ENCODE measurements at regions not wholly inside any gene's neighbourhood (a gene's known extent, or its start where the extent isn't known, plus 50 kb on each side); places are given as distances from the start of the nearest gene placed in this dataset.

DNA sequence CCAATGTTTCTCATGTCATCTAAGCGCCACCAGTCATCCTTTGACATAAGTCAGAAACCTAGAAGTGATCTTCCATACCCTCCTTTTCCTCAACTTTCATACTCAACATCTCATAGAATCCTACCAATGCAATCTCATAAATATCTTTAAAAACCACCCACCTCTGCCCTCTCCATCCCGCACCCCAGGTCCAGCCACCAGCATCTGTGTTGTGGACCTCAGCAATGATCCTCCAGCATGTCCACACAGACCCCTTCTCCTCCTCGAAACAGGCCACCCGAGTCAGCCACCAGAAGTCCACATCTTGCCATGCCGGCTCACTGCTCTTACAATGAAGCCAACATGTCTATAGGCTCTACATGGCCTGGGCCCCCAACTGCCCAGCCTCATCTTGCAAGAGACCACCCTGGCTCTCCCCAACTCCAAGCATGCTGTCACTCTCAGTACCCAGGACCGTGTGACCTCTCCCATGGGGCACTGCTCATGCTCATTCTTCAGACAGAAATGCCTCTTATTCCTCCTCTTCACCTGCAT, 636.7 kb upstream of the ID2 start:
- Histone ChIP-seq H3K36me3 (ENCODE audit: control insufficient read depth, insufficient read depth, low read length) (no peaks in the 10 kb centered on the region), H3K27me3 (replicated peaks; ENCODE audit: control insufficient read depth, insufficient read depth, low read length) (no peaks in the 10 kb centered on the region), H3K4me3 (replicated peaks; ENCODE audit: low read depth, low read length) (no peak overlapping the region)
- DNase-seq (ENCODE audit: extremely low read depth, insufficient read length) = no peak
- TF ChIP-seq, protein P1, sequence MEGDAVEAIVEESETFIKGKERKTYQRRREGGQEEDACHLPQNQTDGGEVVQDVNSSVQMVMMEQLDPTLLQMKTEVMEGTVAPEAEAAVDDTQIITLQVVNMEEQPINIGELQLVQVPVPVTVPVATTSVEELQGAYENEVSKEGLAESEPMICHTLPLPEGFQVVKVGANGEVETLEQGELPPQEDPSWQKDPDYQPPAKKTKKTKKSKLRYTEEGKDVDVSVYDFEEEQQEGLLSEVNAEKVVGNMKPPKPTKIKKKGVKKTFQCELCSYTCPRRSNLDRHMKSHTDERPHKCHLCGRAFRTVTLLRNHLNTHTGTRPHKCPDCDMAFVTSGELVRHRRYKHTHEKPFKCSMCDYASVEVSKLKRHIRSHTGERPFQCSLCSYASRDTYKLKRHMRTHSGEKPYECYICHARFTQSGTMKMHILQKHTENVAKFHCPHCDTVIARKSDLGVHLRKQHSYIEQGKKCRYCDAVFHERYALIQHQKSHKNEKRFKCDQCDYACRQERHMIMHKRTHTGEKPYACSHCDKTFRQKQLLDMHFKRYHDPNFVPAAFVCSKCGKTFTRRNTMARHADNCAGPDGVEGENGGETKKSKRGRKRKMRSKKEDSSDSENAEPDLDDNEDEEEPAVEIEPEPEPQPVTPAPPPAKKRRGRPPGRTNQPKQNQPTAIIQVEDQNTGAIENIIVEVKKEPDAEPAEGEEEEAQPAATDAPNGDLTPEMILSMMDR (IDR thresholded peaks at IDR 0.05; ENCODE audit: insufficient read depth, low read length, poor library complexity, severe bottlenecking) = no peak

DNA sequence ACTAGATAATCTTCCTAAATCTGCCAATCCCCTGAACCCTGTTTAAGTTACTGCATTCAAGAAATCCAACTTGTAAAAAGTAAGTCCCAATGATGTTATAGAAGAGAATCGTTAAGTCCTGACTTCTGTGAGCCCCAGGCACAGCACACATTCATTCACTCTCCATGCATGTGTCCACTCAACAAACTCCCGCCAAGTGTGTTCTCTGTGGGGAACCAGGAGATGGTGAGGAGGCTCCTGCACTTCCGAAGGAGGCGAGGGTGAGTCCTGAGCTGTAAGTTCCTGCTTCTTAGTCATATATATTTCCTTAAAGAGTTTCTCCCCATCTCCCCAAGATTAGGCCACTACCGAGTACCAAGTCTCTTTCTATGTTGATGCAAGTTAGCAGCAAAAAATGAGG, 635.0 kb upstream of the ID2 start:
- no peak overlapping the region for H3K4me3 ChIP-seq (replicated peaks; ENCODE audit: low read depth, low read length)
- no peak for DNase-seq (ENCODE audit: extremely low read depth, insufficient read length)
- no peaks in the 10 kb centered on the region for H3K36me3 ChIP-seq (ENCODE audit: control insufficient read depth, insufficient read depth, low read length)
- TF ChIP-seq, protein P1 (IDR thresholded peaks at IDR 0.05; ENCODE audit: insufficient read depth, low read length, poor library complexity, severe bottlenecking) = no peak
- H3K27me3 ChIP-seq (replicated peaks; ENCODE audit: control insufficient read depth, insufficient read depth, low read length) = no peaks in the 10 kb centered on the region

DNA sequence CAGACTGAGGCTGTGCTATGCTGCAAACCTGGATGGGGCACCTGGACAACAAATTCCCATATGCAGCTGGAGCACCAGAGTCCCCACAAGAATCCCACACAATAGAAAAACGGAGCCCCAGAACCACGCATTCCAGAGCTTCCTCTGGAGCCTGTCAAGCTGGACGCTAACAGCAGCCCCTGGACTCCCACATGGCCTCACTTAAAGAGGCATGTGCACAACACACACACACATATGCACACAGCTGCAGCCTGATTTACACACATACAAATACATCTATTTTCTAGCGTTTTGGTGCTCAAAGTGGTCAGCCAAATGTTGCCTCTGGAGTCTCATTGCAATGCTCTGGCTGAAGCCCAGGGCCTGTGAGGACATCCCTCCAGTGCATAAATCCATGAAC, 632.7 kb upstream of the ID2 start:
- no peak overlapping the region for H3K4me3 ChIP-seq (replicated peaks; ENCODE audit: low read depth, low read length)
- H3K36me3 ChIP-seq (ENCODE audit: control insufficient read depth, insufficient read depth, low read length) = no peaks in the 10 kb centered on the region
- no peaks in the 10 kb centered on the region for H3K27me3 ChIP-seq (replicated peaks; ENCODE audit: control insufficient read depth, insufficient read depth, low read length)
- TF ChIP-seq, protein P1 (IDR thresholded peaks at IDR 0.05; ENCODE audit: insufficient read depth, low read length, poor library complexity, severe bottlenecking) = no peak
- DNase-seq (ENCODE audit: extremely low read depth, insufficient read length) = no peak

DNA sequence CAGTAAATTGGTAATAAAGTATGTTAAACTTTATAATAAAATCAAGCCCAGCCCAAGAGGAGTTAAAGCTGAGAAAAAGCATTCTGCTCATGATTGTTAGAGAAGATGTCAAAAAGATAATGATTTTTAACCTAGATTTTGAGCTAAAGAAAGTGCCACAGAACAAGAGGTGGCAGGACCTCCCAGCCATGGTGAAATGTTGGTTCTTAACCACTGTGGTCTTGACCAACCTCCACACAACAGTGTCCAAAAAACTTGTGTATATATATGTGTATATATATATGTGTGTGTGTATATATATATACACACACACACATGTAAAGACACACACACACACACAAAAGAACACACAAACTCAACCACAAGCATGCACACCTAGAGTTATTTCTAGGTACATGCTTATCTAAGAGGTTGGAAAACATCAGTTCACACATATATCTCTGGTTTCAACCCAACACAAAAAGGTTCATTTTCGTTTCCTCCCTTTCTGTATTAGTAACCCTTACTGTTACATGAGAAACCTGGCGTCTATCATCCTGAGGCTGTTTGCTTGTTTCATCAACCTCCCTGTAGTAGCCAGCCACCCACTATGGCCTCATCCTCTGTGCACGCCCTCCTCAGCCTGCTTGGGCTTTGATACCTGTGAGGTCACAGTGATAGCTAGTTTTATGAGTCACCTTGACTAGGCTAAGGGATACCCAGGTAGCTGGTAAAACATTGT, 631.8 kb upstream of the ID2 start:
- DNase-seq (ENCODE audit: extremely low read depth, insufficient read length) = peak; percentile 79
- Histone ChIP-seq H3K4me3 (replicated peaks; ENCODE audit: low read depth, low read length) (no peak overlapping the region), H3K36me3 (ENCODE audit: control insufficient read depth, insufficient read depth, low read length) (no peaks in the 10 kb centered on the region), H3K27me3 (replicated peaks; ENCODE audit: control insufficient read depth, insufficient read depth, low read length) (no peaks in the 10 kb centered on the region)
- TF ChIP-seq, protein P1 (IDR thresholded peaks at IDR 0.05; ENCODE audit: insufficient read depth, low read length, poor library complexity, severe bottlenecking) = no peak

DNA sequence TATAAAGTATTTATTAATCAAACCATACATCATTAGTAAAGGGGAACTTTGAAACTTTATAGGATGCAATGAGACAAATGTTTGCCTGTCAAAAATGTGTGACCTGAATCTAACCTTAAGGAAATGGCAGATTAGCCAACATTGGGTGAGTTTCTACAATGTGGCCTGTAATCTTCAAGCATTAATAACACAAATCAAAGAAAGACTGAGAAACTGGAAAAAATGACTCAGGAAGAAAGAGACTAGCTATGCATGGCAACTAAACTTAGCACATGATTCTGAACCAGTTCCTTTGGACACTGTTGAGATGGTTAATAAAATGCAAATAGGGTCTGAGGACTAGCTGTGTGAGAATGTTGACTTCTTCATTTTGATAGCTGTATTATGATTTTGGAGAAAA, 628.6 kb upstream of the ID2 start:
- H3K4me3 ChIP-seq (replicated peaks; ENCODE audit: low read depth, low read length) = no peak overlapping the region
- DNase-seq (ENCODE audit: extremely low read depth, insufficient read length) = no peak
- H3K36me3 ChIP-seq (ENCODE audit: control insufficient read depth, insufficient read depth, low read length) = no peaks in the 10 kb centered on the region
- no peaks in the 10 kb centered on the region for H3K27me3 ChIP-seq (replicated peaks; ENCODE audit: control insufficient read depth, insufficient read depth, low read length)
- TF ChIP-seq, protein P1 (IDR thresholded peaks at IDR 0.05; ENCODE audit: insufficient read depth, low read length, poor library complexity, severe bottlenecking) = no peak
